GM12891 (cell line): ENCODE measurements at regions not wholly inside any gene's neighbourhood (a gene's known extent, or its start where the extent isn't known, plus 50 kb on each side); places are given as distances from the start of the nearest gene placed in this dataset.

Experiments used
- POLR2A ChIP-seq: IDR thresholded peaks from 2 replicates; pipeline ENCODE4 v1.6.1; 2011; ENCODE audit warnings: low read depth, low read length, control low read depth
- POLR2AphosphoS5 ChIP-seq: IDR thresholded peaks from 2 replicates; pipeline ENCODE4 v1.6.1; 2011; ENCODE audit warnings: low read depth, low read length, control low read depth
- SPI1 ChIP-seq: IDR thresholded peaks from 2 replicates; pipeline ENCODE4 v1.6.1; 2011; ENCODE audit warnings: low read depth, low read length, control low read depth
- TAF1 ChIP-seq: IDR thresholded peaks from 2 replicates; pipeline ENCODE4 v1.6.1; 2011; ENCODE audit warnings: low read depth, low read length, control low read depth

DNA sequence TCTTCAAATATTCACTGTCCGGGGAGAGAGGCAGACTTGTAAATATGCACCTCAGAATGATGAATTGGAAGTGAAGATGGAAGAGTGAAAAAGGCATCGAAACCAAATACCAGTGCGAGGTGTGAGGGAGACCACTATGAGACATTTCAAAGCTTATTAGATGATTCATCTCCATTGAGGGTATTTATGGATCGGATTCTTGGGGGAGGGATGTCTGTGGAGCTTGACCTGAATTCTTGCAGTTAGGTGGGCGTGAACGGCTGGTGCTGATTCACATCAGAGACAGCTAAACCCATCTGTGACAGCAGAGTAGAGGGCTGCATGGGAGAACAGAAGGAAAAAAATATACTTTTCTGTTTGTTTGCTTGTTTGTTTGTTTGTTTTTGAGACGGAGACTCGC is 677.2 kb downstream of the AACS start:
- TF ChIP-seq POLR2A (no peak), TAF1 (no peak), POLR2AphosphoS5 (no peak), SPI1 (no peak)
